HG03066 (cell line): ENCODE measurements at regions not wholly inside any gene's neighbourhood (a gene's known extent, or its start where the extent isn't known, plus 50 kb on each side); places are given as distances from the start of the nearest gene placed in this dataset.

ENCODE experiments used
- ATAC-seq: cut with Tn5 transposase; IDR thresholded peaks from one replicate; pipeline ENCODE4 v1.9.1; 2021; ENCODE audit warnings: low read depth; ENCODE audit not compliant: unreplicated experiment

- no peak for ATAC-seq
Measured at GRCh38 chr5:158276692-158277091, 417.7 kb upstream of the CLINT1 start.

GRCh38 chr5:158275511-158275910 lies 416.6 kb upstream of the CLINT1 start:
- ATAC-seq = no peak

GRCh38 chr5:158273035-158273434 lies 414.1 kb upstream of the CLINT1 start:
- ATAC-seq = no peak

- ATAC-seq = no peak
Measured at GRCh38 chr5:158272409-158272808, 413.5 kb upstream of the CLINT1 start.

- no peak for ATAC-seq
Measured at GRCh38 chr5:158270996-158271554, 412.1 kb upstream of the CLINT1 start.

- no peak for ATAC-seq
Measured at GRCh38 chr5:158268286-158268685, 409.3 kb upstream of the CLINT1 start.

- no peak for ATAC-seq
Measured at GRCh38 chr5:158267228-158267627, 408.3 kb upstream of the CLINT1 start.

GRCh38 chr5:158265931-158266700 lies 407.2 kb upstream of the CLINT1 start:
- no peak for ATAC-seq

GRCh38 chr5:158265346-158265745 lies 406.4 kb upstream of the CLINT1 start:
- ATAC-seq = no peak

- ATAC-seq = no peak
Measured at GRCh38 chr5:158264264-158264663, 405.3 kb upstream of the CLINT1 start.

- no peak for ATAC-seq
Measured at GRCh38 chr5:158261674-158262367, 402.9 kb upstream of the CLINT1 start.

GRCh38 chr5:158256096-158256495 lies 397.2 kb upstream of the CLINT1 start:
- no peak for ATAC-seq

GRCh38 chr5:158255609-158256008 lies 396.7 kb upstream of the CLINT1 start:
- ATAC-seq = no peak

GRCh38 chr5:158246661-158247060 lies 387.7 kb upstream of the CLINT1 start:
- no peak for ATAC-seq

- no peak for ATAC-seq
Measured at GRCh38 chr5:158245513-158245912, 386.6 kb upstream of the CLINT1 start.

- ATAC-seq = no peak
Measured at GRCh38 chr5:158244882-158245281, 385.9 kb upstream of the CLINT1 start.

- ATAC-seq = no peak
Measured at GRCh38 chr5:158236511-158237335, 377.8 kb upstream of the CLINT1 start.

- no peak for ATAC-seq
Measured at GRCh38 chr5:158235159-158235547, 376.2 kb upstream of the CLINT1 start.

GRCh38 chr5:158234323-158235158 lies 375.6 kb upstream of the CLINT1 start:
- no peak for ATAC-seq

- no peak for ATAC-seq
Measured at GRCh38 chr5:158233735-158234322, 374.9 kb upstream of the CLINT1 start.
